ENCODE measurements at regions not wholly inside any gene's neighbourhood (a gene's known extent, or its start where the extent isn't known, plus 50 kb on each side); places are given as distances from the start of the nearest gene placed in this dataset.
A peak's percentile ranks its signal among the peaks of the same experiment; 100 is the strongest.

- no peak for DNase-seq
These were observed 56.6 kb upstream of the IGFBP2 start for GRCh38 chr2:216576616-216577015.

DNA sequence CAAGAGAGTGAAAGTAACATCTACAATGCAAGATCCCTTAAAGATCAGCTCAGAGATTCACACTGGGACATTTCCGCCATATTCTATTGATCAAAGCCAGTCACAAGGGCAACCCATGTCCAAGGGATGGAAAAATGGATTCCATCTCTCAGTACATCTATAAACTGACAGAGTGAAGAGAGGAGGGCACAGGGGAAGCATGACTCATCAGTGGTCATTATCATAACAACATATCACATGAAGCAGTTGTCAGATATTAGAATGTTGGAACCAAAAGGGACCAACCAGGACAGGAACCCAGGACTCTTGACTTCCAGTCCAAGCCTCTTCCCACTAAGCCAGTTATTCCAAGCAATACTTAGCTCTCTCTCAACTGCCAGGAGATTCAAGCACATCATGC is 54.9 kb upstream of the IGFBP2 start:
- peak; percentile 12 for DNase-seq

DNA sequence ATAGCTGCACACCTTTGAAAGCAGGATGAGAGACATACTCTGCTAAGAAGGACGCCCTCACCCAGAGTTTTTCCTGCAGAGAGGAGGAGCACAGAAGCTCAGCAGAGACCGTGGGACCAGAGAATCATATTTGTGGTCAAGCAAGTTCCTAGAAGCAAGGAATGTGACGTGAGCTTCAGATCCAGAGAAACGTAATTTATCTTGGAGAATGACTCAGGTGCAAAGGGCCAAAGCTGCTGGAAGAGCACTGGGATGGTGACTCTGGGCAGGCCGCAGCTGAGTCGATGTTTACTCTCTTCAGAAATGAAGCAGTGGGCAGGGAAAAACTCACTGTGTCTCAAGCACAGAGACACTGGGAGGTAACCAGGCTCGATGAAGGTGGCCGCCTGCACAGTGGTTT is 50.1 kb upstream of the IGFBP2 start:
- peak; percentile 48 for DNase-seq
